ENCODE measurements at regions not wholly inside any gene's neighbourhood (a gene's known extent, or its start where the extent isn't known, plus 50 kb on each side); places are given as distances from the start of the nearest gene placed in this dataset.

GRCh38 chr20:52402950-52403349 lies 211.4 kb upstream of the ZFP64 start:
- no peak for TF ChIP-seq CTCF (IDR thresholded peaks at IDR 0.05; ENCODE audit: control insufficient read depth, extremely low read depth, insufficient read depth)
- DNase-seq (ENCODE audit: low read depth) = no peak
- H3K4me3 ChIP-seq (ENCODE audit: low read depth, low read length) = no peak overlapping the region

- H3K4me3 ChIP-seq (ENCODE audit: low read depth, low read length) = no peak overlapping the region
- DNase-seq (ENCODE audit: low read depth) = no peak
- TF ChIP-seq CTCF (IDR thresholded peaks at IDR 0.05; ENCODE audit: control insufficient read depth, extremely low read depth, insufficient read depth) = no peak
Measured at GRCh38 chr20:52402514-52402913, 210.9 kb upstream of the ZFP64 start.

- DNase-seq (ENCODE audit: low read depth) = no peak
- H3K4me3 ChIP-seq (ENCODE audit: low read depth, low read length) = no peak overlapping the region
- TF ChIP-seq CTCF (IDR thresholded peaks at IDR 0.05; ENCODE audit: control insufficient read depth, extremely low read depth, insufficient read depth) = no peak
Measured at GRCh38 chr20:52401431-52401830, 209.9 kb upstream of the ZFP64 start.

- no peak overlapping the region for H3K4me3 ChIP-seq (ENCODE audit: low read depth, low read length)
- TF ChIP-seq CTCF (IDR thresholded peaks at IDR 0.05; ENCODE audit: control insufficient read depth, extremely low read depth, insufficient read depth) = no peak
- no peak for DNase-seq (ENCODE audit: low read depth)
Measured at GRCh38 chr20:52399352-52399751, 207.8 kb upstream of the ZFP64 start.

GRCh38 chr20:52389606-52390005 lies 198.0 kb upstream of the ZFP64 start:
- no peak overlapping the region for H3K4me3 ChIP-seq (ENCODE audit: low read depth, low read length)
- DNase-seq (ENCODE audit: low read depth) = no peak
- TF ChIP-seq CTCF (IDR thresholded peaks at IDR 0.05; ENCODE audit: control insufficient read depth, extremely low read depth, insufficient read depth) = no peak

- DNase-seq (ENCODE audit: low read depth) = no peak
- TF ChIP-seq CTCF (IDR thresholded peaks at IDR 0.05; ENCODE audit: control insufficient read depth, extremely low read depth, insufficient read depth) = no peak
- H3K4me3 ChIP-seq (ENCODE audit: low read depth, low read length) = no peak overlapping the region
Measured at GRCh38 chr20:52383995-52384621, 192.5 kb upstream of the ZFP64 start.

- no peak for DNase-seq (ENCODE audit: low read depth)
- no peak overlapping the region for H3K4me3 ChIP-seq (ENCODE audit: low read depth, low read length)
- no peak for TF ChIP-seq CTCF (IDR thresholded peaks at IDR 0.05; ENCODE audit: control insufficient read depth, extremely low read depth, insufficient read depth)
Measured at GRCh38 chr20:52382933-52383332, 191.4 kb upstream of the ZFP64 start.

Measured in LNCaP clone FGC (cell line).